HG03025 (cell line): ENCODE measurements at regions not wholly inside any gene's neighbourhood (a gene's known extent, or its start where the extent isn't known, plus 50 kb on each side); places are given as distances from the start of the nearest gene placed in this dataset.

Experiments used
- ATAC-seq: cut with Tn5 transposase; IDR thresholded peaks from one replicate; pipeline ENCODE4 v1.9.1; 2021; ENCODE audit warnings: mild to moderate bottlenecking, moderate library complexity; ENCODE audit not compliant: unreplicated experiment, low FRiP score

DNA sequence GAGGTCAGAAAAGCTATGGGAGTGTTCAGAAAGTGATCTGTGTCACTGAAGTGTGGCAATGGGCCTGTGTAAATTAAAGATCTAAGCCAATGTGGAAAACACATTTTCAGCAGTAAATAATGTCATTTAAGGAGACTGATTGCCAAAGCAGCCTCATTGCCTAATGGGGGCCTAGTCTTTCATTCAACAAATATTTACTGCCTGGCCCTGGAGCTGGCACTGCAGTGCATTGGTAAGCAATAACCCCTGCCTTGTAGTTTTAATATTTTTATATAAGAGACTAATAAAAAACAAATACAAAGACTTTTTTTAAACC, 326.6 kb downstream of the BTG1 start:
- ATAC-seq = no peak

DNA sequence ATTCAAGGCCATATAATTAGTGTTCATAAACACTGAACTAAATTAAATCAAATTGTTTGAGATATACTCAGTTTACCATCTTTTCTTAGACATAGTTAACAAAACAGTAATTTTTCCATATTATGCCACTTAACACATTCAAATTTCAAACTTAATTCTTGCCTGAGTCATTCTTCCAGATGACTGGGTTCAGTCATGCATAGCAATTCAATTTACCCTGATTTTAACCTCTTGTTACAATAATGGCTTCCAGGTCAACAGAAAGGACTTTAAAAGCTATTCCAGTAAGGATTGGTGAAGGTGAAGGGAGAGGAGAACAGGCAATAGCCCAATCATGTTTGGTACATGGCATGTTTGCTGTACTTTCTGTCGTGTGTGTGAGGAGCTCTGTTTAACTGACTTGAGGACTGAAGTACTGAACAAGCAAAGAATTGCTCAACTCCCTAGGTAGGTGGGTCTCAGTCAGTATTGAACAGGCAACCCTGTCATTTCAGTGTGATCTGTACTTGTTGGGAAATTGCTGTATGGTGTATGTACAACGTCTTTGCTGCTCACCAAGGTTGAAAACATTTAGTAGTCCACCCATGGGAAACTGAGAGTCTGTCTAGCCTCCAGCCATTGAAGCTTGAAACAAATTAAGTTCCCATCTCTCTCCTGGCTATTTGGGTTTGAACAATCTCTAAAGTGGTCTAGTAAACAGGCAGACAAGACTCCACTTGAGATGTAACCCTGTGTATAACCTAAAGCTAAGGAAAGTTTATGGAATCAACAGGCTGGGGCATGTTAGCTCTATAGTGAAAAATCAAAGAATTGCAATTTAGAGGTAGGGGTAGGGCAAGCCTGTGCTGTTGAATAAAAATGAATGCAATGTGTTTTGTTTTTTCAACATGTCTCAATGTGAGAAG, 327.2 kb downstream of the BTG1 start:
- no peak for ATAC-seq

GRCh38 chr12:91817517-91817916, 328.1 kb downstream of the BTG1 start:
- ATAC-seq = no peak

DNA sequence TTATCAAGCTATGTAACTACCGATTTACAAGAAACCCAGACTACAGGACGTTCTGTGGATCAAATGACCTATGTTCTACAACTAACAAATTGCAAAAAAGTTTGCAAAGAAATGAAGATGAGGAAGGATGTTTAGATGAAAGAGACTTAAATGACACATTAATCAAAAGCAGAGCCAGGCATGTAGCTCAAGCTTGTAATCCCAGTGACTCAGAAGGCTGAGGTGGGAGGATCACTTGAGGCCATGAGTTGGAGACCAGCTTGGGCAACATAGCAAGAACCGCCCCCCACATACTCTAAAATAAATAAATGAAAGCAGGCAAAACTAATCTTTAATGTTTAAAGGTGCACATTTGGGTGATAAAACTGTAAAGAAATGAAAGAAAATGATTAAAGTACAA, 331.9 kb downstream of the BTG1 start:
- no peak for ATAC-seq

DNA sequence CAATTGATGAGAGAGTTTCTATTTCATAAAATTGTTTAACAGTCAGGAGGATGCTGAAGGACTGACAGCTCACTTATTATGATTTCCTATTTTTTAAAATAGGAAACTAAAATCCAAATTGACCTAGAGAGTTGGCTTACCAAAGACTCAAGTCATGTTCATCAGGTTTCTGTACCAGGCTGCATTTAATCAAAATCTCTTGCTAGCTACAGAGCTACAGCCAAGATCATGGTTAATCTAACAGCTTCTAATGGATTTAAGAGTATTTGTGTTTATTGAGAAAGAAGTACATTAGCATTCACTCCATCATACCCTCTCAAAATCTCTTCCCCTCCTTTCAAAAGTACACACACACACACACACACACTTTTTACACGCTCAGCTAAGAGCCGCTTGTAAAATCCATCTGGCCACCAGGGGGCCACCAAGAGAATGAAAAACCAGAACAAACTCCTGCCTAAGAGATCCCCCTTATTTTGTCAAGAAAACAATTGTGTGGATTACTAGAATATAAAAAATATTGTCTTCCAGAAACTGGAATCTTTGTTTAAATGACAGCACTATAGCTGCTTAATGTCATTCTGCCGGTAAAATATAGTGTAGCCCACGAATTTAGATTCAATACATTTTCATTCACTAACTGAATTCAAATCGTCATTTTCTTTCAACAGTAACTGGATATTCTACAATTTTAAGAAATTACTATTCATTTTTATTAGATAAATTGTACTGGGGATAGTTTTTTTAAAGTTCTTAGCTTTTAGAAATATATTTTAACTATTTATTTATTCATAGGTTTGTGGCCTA, 334.0 kb downstream of the BTG1 start:
- peak; percentile 66 for ATAC-seq

DNA sequence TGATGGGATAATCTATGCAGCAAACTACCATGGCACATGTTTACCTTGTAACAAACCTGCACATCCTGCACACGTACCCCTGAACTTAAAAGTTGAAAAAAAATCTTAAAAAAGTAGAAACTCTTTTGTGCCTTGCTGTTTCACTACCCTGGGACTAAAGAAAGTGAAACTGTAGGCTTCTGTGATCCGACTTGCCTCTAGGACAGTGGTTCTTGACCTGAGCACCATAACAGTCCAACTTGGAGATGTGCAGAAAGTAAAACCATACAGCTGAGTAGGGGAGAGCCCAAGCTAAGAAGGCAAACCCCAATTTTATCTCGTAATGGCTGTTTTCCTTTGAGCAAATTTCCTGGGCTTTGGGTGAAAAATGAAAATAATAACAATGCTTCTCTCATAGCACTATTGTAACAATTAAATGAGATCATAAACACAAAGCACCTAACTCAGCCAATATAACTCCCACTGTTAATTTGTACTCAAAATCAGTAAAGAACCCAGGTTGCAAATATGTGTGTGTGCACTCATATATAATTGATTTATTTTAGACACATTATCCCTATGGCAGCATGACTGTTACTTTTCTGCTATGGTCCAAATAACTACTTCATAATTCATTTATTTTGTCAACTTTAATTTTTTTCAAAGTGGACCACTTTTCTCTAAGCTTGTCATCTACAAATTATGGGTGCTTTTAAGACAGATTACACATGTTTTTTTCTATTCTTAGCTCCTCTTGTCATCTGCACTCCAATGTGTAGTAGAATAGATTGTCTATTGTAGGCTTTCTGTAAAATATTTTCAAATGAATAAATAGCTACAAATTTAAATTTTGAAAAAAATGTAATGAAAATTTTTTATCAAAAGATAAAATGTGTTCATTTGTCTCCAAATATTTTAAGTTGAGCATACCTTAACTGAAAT, 334.9 kb downstream of the BTG1 start:
- no peak for ATAC-seq

DNA sequence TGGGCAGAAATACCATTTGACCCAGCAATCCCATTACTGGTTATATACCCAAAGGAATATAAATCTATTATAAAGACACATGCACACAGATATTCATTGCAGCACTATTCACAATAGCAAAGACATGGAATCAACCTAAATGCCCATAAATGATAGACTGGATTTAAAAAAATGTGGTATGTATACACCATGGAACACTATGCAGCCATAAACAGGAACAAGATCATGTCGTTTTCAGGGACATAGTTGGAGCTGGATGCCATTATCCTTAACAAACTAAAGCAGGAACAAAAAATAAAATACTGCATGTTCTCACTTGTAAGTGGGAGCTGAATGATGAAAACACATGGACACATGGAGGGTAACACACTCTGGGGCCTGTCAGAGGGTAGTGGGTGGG, 335.6 kb downstream of the BTG1 start:
- no peak for ATAC-seq

DNA sequence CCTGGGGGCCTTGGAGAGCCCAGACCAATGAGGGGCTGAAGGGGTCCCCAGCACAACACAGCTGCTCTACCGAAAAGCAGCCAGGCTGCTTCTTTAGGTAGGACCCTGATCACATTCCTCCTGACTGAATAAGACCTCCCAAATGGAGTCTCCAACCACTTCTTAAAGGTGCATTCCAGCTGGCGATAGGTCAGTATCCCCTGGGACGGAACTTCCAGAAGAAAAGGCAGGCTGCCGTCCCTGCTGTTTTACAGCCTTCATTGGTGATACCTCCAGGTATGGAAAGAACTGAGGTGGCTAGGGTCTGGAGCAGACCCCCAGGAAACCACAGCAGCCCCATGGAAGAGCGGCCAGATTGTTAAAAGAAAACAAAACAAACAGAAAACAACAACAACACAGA, 340.6 kb downstream of the BTG1 start:
- ATAC-seq = no peak

DNA sequence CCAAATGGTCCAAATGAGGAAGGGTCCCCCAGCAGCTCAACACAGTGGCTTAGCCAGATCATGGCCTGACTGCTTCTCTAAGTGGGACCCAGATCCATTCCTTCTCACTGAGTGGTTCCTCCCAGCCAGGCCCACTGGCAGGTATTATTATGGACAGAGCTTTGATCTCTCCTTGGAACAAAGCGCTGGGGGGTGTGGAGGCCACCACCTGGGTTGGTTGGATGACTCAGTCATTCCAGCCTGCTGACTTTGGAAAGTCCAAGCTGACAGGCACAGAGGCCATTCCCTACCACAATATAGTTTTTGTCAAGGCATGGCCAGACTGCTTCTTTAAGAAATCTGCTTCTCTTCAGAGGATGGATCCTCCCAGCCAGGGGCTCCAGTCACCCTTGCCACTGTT, 341.1 kb downstream of the BTG1 start:
- no peak for ATAC-seq

GRCh38 chr12:91801048-91801447, 344.6 kb downstream of the BTG1 start:
- no peak for ATAC-seq

DNA sequence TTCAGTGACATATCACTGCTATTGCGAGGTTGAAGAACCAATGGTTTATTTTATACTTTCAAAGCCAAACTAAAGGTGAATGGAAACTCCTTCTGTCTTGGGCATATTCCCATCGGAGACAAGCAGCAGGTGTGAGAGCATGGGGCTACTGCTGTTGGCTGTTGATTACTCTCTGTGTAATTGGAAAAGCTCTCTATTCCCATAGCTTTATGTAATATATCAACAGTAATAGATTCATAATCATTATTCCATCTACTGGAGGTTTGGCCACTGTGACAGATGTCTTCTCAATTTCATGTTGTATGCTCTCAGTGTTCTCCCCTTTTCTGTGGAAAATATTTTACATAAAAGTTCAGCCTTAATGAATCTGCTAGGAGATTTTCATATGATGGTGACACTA, 352.0 kb downstream of the BTG1 start:
- no peak for ATAC-seq

GRCh38 chr12:91792597-91792996, 353.0 kb downstream of the BTG1 start:
- no peak for ATAC-seq

DNA sequence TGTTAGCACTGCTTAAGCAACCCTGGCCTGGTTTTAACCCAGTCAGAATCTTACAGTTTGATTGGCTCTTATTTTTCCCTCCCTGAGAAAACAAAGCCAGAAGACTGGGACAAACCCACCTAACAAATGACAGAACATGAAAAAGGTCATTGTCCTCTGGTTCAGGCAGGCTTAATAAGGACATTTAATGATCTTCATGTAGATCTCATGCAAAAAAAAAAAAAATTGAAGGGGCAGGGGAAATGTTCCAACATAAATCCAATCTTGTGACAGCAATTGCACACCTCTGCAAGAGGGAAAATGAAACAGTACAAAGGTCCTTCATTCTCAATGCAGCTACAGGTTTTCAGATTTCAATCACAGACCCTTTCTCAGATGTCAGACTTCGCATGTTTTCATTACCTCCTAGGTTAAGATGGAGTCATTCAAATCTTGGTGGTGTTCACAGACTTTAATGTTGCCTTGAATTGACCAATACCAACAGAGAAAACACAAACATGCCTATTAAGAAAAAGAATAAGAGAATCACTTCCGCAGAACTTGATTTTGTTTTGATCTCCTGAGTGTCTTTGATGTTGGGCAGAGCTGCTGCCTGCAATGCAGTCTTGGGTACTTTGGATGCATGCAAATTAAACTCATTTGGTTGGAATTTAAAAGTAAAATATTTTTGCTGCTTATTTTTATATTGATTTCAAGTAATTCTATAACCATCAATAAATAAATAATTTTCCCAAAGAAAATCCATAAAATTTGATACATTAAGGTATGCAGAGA, 359.0 kb downstream of the BTG1 start:
- no peak for ATAC-seq

DNA sequence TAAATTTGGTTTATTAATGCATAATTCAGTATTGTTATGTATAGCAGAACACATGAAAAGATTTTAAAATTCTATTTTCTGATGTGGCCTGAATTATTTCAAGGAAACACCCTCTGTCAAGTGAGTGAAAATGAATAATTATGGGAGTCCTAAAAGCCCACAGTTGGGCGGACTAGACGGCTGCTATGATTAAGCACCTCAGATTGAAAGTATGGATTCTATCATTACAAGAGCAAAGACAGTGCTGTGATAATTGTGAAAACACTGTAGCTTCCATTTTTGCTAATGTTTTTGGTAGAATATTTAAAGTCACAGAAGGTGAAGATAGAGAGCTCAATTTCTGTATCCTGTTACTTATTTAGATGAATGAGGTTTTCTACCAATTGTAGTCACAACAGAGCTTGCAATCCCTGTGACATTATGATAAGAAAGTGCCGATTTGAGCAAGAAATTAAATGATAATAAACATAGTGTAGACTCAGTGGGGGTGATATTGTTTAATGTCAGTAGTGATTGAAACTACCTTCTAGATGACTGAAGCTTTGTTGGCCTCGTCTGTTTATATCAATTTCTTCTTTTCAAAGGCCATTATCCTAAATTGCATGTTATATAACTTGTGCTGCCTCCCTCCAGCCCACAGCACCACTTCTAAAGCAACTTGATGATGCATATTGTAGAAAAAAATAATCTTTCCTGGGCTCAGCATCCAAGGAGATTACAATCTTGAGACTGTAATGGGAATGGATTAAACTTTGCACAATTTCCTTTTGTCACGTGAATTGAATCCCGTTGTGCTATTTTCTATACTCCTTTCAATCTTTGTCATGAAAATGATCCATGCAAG, 359.8 kb downstream of the BTG1 start:
- ATAC-seq = no peak

DNA sequence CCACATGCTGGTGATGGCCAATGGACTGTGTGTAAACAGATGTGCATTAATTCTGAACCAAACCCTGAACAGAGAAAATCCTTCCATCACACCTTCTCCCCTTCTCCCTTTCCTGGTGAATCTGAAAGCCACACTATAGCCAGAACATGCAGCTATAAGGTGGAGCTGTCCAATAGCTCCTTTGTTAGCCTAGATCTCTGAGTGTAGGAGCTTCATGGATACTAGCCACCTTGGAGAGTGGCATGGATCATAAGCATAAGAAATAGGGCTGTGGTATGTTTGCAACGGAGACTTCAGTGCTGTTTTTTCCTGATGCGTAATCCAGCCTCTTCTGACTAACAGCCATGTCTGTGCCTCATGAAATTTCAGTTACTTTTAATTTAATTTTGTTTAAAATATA, 364.5 kb downstream of the BTG1 start:
- no peak for ATAC-seq

- peak; percentile 73 for ATAC-seq
Measured at GRCh38 chr12:91778938-91779400, 366.7 kb downstream of the BTG1 start.

DNA sequence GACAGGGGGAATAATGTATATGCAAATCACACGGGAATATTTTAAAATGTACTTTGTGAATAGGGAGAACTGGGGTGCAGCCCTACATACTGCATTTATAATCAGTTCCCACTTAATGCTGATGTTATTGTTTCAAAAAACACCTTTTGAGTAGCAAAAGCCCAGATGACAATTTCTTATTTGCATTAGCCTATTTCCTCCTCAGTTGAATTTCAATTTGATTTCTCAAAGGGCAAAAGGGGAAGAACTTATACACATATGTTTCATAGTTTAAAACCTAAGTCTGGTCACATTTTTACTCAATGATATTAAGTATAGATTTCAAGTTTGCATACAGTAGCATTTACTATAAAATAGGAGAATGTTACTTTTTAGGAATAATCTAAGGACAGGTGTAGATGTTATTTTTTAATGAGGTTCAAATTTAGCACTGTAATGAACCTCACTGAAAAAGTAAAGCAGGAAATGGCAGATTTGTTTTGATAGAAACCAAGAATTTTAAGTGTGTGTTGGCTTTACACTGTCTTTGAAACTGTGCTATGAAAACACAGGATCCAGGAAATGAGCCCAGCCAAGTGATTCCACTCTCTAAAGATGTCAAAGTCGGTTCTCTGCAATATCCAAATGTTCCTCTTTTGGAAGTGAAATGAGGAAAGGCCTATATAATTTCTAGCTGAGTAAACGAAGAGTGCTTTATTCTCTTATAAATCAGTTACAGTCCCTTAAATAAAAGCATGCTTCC, 367.4 kb downstream of the BTG1 start:
- ATAC-seq = peak; percentile 59

GRCh38 chr12:91777268-91777992, 368.2 kb downstream of the BTG1 start:
- ATAC-seq = no peak
